Fibroblast of mammary gland (primary cell): ENCODE measurements at regions not wholly inside any gene's neighbourhood (a gene's known extent, or its start where the extent isn't known, plus 50 kb on each side); places are given as distances from the start of the nearest gene placed in this dataset.
"Not testable (repeated sequence)": the region's sequence is repeated elsewhere in the genome, so short reads cannot be mapped to it uniquely, and the experiment has no call there.

ENCODE experiments used
- DNase-seq: peaks from one replicate; pipeline ENCODE4 v3.0.0-alpha.2; 2010; ENCODE audit warnings: low read depth
- H3K4me3 ChIP-seq: 2 replicates; pipeline ENCODE4 v1.5.1; 2011; ENCODE audit warnings: low read depth, mild to moderate bottlenecking, low read length, moderate library complexity; ENCODE audit not compliant: control insufficient read depth
- TF ChIP-seq, protein P1 (sequence below): conservative IDR thresholded peaks from 2 replicates; pipeline ENCODE4 v1.5.1; 2011; ENCODE audit warnings: low read depth, low read length, inconsistent platforms; ENCODE audit not compliant: control insufficient read depth, insufficient read depth

DNA sequence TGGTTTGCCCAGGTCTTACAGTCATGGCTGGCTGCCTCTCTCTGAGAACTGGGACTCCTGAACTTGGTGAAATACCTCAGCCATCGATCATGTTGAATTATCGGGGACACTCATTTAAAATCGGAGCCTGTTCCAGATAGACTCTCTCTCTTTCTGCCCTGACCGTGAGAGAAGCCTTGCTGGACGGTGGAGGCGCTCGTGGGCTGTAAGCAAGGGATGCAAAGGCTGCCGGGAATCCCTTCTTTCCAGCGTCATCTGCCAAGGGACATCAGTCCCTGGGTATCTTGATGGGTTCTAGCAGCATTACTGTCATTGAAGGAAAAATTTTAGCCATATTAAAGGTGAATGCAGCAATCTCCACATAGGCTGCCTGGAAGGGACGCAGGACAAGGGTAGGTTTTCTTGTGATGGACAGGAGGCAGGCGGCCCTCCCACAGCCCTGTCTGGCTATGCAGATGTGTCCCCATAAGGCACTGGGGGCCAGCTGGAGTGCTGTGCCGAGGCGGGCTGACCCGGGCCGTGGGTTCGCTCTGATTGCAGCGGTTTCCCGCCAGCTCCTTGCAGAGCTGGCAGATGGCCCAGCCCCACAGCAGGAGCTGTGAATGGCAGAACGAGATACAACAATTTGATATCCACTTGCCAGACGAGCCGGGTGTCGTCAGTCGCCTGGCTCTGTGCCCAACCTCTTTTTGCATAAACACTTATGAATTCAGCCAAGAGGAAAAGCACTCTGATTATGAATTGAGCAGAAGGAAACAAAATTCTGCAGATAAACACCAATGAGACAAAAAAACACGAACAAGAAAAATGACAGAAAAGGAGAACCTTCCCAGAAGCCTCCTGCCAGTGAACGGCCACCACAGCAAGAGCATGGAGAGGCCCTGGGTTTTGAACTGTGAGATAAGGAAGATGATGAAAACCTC lies 151.9 kb upstream of the ALDH3B2 start:
- DNase-seq, H3K4me3 ChIP-seq: not testable (repeated sequence)

DNA sequence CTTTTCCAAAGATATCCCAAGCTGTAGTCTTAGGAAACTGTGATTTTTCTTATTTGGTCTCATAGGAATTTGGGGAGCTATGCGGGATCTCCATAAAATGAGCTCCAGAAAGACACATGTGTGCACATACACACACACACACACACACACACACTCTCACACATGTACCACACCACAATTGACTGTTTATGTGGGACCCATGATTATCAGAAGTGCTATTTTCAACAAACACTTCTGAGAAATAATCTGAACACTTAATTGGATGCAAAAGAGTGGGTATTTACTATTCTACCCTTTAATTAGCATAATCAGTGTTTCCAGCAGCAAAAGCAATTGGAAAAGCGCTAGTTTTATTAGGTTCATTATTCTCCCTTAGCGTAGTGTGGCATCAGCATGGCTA lies 150.4 kb upstream of the ALDH3B2 start:
- not testable (repeated sequence) for H3K4me3 ChIP-seq, DNase-seq

DNA sequence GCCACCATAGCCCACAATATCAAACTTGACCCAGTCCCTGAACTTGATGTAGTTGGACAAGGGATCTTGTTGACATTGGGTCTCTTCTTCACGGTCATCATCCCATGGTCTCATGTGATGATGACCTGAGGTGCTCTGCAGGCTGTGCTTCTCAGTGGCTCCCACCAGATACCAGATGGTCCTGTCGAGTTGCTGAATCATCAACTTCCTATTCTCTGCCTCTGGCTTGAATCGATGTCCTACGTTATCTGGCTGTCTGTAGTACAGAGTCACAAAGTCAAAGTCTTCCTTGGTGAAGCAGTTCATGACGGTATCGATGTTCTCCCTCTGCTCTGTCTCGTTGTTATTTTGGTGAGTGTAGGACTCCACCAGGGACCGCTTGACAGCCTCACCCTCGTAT lies 145.7 kb upstream of the ALDH3B2 start:
- no peak for DNase-seq
- TF ChIP-seq, protein P1, sequence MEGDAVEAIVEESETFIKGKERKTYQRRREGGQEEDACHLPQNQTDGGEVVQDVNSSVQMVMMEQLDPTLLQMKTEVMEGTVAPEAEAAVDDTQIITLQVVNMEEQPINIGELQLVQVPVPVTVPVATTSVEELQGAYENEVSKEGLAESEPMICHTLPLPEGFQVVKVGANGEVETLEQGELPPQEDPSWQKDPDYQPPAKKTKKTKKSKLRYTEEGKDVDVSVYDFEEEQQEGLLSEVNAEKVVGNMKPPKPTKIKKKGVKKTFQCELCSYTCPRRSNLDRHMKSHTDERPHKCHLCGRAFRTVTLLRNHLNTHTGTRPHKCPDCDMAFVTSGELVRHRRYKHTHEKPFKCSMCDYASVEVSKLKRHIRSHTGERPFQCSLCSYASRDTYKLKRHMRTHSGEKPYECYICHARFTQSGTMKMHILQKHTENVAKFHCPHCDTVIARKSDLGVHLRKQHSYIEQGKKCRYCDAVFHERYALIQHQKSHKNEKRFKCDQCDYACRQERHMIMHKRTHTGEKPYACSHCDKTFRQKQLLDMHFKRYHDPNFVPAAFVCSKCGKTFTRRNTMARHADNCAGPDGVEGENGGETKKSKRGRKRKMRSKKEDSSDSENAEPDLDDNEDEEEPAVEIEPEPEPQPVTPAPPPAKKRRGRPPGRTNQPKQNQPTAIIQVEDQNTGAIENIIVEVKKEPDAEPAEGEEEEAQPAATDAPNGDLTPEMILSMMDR, result no peak
- H3K4me3 ChIP-seq, result no peak overlapping the region

DNA sequence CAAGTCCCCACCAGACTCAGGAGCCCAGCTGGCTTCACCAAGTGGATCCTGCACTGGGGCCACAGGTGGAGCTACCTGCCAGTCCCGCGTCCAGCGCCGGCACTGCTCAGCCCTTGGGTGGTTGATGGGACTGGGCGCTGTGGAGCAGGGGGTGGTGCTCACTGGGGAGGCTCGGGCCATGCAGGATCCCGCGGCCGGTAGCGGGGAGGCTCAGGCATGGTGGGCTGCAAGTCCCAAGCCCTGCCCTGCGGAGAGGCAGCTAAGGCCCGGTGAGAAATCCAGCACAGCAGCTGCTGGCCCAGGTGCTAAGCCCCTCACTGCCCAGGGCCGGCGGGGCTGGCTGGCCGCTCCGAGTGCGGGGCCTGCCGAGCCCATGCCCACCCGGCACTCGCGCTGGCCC lies 143.1 kb upstream of the ALDH3B2 start:
- not testable (repeated sequence) for DNase-seq, H3K4me3 ChIP-seq

DNA sequence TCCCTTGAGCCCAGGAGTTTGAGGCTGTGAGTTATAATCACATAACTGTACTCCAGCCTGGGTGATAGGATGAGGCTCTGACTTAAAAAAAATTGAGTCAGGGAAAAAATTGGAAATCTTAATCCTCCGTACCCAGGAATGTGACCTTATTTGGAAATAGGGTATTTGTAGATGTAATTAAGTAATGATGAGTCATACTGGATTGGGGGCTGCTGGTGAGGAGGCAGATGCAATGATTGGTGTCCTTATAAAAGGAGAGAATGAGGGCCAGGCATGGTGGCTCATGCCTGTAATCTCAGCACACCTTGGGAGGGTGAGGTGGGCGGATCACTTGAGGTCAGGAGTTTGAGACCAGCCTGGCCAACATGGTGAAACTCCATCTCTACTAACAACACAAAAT lies 134.9 kb upstream of the ALDH3B2 start:
- DNase-seq, result peak; percentile 57
- H3K4me3 ChIP-seq, result not testable (repeated sequence)

DNA sequence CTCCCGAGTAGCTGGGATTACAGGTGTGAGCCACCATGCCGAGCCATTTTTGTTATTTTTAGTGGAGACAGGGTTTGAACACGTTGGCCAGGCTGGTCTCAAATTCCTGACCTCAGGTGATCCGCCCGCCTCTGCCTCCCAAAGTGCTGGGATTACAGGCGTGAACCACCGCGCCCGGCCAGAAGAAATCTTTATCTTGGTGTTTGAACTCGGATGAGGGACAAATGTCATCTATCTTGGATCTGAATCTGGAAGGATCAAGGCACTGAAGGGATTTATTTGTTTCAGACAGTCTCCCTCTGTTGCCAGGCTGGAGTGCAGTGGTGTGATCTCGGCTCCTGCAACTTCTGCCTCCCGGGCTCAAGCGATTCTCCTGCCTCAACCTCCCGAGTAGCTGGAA lies 133.5 kb upstream of the ALDH3B2 start:
- not testable (repeated sequence) for H3K4me3 ChIP-seq, DNase-seq

DNA sequence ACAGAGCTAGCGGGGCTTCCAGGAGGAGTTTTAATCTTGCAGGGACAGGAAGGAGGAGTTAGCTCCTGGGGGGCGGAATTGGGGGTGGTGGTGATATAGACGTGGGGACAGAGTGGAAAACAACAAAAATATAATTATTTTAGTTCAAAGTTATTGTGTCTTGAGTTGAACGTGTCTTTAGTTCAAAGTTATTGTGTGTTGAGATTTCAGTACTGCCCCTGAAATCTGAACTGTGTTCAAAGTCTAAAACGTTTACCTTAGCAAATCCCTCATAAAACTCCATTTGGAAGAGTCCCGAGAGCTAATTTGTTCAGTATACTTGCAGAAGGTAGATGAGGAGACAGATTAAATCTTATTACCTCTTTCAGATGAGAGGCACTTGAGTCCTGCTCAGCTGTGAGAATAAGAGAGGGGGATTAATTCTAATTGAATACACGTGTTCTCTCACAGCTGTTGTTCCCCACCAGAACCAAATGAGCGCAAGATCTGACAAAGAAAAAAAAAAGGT lies 132.4 kb upstream of the ALDH3B2 start:
- not testable (repeated sequence) for H3K4me3 ChIP-seq, DNase-seq

DNA sequence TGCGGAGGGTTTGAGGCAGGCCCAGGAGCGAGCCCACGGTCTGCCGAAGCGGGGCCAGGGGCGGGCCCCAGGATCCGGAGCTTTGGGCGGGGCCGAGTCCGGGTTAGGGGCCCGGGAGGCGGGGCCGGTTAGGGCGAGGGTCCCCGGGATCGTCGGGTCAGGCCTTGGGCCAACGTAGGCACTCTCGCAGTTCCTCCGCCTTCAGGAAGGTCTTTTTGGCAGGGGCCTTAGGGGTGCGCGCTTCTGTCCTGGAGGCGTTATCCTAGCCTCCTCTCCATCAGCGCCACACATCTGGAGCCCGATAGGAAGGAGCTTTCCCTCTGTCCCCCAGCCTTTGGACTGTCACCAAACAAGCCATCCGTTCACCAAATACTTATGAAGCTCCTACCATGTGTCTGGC lies 131.8 kb upstream of the ALDH3B2 start:
- not testable (repeated sequence) for DNase-seq
- peak overlapping the region; percentile 52 for H3K4me3 ChIP-seq

DNA sequence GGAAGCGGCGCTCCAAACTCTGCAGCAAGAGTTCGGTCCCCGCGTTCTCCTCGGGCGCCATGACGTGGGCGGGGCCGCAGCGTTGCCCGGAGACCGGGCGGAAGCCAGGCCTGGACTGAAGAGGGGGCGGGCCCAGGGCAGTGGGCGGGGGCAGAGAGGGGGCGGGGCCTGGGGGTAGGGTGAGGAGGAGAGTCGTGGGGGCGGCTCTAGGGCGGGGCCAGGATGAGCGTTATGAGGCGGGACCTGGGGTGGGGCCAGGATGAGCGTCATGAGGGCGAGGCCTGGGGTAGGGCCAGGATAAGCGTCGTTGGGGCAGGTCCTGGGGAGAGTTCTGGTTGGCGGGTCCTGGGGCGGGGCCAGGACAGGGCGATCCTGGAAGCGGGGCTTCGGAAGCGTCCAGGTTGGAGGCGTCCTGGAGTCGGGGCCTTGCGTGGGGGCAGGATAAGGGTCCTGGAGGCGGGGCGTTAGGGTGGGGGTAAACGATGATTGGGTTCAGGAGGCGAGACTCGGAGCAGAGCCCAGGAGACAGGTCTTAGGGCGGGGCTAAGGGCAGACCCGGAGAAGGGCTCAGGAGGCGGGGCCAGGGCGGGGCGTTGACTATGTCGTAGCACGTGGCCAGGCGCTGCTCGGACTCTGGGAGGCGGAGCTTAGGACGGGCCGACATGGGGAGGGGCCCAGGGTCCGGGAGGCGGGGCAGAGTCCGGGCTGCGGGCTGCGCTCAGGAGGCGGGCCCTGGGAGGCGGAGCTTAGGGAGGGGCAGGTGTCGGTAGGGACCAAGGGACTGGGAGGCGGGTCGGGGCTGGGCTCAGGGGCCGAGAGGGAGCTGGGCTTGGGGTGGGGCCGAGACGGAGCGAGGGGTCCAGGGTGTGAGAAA lies 131.1 kb upstream of the ALDH3B2 start:
- DNase-seq, result peak; percentile 94
- H3K4me3 ChIP-seq, result peak overlapping the region; percentile 61

DNA sequence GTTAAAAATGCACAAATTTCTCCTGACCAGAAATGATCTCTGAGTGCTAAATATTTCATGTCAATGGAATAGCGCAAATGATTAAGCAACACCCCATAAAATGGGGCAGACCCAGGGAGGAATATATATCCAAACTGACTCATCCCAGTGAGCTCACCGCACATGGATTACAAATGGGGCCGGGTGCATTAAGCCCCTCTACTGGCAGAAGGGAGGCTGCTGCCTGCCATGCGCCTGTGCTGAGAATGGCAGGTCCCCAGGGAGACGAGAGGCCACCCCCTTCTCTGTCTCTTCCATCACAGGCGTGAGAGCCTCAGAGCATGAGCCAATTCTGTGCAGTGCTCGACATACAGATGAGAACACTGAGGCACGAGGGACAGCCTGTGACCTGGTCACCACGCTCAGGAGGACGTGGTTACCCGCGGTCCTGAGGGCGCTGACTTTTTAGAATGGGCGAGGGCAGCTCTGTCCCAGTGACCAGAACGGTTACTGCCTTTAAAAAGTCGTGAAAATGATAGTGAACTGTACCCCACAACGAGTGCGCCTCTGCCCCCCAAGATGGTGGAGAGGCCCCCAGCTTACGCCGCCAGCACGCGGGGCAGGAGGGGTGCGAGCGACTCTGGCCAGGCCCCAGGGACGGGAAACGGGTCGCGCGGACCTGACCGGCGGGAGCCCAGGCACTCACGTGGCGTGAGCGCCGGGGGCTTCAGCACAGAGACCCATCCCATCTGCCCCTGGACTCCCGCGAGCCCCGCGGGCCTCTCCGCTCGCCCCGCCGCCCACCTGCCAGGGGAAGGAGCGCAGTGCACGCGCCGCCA lies 130.2 kb upstream of the ALDH3B2 start:
- DNase-seq, result peak; percentile 82
- peak overlapping the region; percentile 61 for H3K4me3 ChIP-seq

DNA sequence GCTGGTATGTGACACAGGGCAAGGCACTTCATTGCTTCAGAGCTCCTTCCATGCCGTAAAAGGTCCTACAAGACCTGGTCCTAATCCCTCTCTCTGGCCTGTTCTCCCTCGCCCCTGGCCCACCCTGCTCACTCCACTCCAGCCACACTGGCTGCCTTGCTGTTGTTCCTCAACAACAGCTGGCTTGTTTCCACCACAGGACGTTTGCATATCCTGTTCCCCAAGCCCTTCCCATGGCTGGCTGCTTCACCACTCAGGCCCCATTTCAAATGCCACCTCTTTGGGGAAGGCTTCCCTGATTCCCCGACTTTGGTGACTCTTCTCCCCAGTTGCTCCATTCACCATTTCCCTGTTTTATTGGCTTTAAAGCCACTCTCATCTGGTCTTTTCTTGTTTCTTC lies 129.1 kb upstream of the ALDH3B2 start:
- not testable (repeated sequence) for DNase-seq, H3K4me3 ChIP-seq

DNA sequence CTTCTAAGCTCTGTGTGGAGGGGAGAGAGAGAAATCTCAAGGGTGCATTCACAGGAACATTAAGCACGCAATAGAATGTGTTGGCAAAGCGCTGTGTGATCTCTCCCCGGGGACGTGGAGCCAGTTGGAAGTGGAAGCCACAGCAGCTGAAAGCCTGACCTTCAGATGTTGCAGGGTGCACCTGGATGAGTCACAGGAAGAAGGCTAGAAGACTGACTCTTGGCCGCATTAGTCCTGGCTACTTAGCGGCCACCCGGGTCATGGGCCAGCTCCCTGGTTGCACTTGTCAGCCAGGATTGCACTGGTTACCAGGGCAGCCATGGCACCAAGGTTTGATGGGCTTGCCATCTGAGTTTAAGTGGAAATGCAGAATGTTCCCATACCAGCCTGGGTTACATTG lies 128.6 kb upstream of the ALDH3B2 start:
- DNase-seq, result peak; percentile 55
- not testable (repeated sequence) for H3K4me3 ChIP-seq

DNA sequence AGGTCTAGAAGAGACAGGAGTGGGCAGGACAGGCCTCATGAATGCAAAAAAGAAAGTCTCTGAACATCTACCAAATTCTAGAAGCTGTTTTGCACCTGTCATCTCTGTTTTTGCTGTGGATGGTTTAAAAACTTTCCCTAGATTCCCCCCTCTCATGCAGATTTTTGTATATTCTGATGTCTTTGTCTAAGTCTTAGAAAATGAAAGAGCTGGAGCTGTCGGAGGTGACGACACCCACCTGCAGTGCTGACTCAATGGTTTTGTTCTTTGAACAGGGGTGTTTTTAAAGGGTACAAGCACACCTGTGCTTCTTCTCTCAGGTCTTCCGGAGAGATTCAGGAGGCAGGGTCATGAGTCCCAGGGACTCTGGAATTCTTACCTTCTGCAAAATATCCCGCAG lies 128.2 kb upstream of the ALDH3B2 start:
- not testable (repeated sequence) for H3K4me3 ChIP-seq, DNase-seq

DNA sequence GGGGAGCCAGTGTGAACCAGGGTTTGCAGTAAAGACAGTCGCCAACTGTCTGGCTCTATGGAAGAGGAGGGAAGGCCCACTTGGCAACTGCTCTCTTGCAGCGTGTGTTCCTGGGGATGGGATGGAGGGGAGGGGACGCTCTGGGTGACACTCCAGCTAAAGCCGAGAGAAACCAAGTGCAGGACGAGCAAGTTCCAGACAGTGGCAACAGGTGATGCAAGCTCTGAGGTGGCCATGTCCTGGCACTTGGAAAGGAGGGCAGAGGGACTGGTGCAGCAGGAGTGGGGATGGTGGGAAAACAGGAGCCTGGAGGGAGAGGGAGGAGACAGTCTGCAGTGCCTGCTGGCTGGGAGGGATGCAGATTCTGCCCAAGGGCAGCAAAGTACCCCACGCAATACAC lies 127.0 kb upstream of the ALDH3B2 start:
- not testable (repeated sequence) for H3K4me3 ChIP-seq, DNase-seq

DNA sequence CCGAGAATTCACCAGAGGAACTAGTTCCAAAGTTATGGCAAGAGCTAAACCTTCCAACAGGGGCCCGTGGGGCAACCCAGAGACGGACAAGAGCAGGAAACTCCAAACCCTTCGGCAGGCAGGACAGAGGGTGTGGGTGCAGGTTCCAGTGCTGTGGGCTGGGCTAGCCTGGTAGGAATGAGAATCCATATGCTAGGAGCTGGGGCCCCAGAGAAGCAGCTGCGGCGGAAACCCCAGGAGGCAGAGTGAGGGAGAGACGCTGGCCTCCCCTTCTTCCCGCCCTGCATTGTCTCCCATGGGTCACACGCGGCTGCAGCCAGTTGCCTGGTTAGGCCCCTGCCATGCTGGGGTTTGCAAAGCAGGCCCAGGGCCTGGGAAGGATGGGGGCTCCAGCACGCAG lies 126.2 kb upstream of the ALDH3B2 start:
- not testable (repeated sequence) for DNase-seq, H3K4me3 ChIP-seq

DNA sequence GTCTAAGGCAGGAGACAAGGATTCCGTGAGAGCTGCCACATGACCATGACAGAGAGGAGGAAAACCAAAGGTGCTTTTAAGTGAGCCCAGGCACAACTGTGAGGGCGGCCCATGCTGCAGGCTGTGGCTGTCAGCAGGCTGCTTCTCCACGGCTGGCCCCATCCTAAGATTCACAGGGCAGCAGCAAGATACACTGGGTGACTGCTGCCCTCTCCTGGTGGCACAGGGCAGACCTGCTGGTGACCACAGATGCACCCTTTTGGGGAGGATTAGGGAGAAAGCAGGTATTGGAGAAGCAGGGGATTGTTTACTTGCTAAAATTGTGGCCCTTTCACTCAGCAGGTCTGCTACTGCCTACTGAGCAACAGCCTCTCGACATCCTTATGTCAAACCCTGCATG lies 125.4 kb upstream of the ALDH3B2 start:
- DNase-seq, H3K4me3 ChIP-seq: not testable (repeated sequence)
